DMS79 treated with DMSO at 0.1 percent for 48 hours (cell line): ENCODE measurements at regions not wholly inside any gene's neighbourhood (a gene's known extent, or its start where the extent isn't known, plus 50 kb on each side); places are given as distances from the start of the nearest gene placed in this dataset.

Experiments
- DNase-seq: peaks from one replicate; lab custom pipeline; 2025; lab: John Stamatoyannopoulos, UW

DNA sequence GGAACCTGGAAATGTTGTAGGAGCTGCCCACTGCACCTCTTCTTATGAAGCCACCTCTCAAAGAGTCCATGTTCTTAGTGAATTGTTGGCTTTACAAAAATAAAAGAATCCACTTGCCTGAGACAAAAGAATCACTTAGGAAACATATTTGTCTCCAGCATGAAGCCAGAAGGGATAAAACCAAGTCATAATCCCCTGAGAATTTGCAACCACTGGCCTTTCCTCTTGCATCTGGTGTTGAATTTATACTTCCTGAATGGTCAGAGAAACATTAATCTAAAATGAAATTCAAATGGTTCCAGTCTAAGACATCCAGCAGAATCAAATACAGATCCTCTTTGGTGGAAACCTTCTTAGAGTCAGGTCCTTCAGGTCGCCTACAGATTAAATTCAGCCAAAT is 192.5 kb upstream of the ECI2 start:
- no peak for DNase-seq

DNA sequence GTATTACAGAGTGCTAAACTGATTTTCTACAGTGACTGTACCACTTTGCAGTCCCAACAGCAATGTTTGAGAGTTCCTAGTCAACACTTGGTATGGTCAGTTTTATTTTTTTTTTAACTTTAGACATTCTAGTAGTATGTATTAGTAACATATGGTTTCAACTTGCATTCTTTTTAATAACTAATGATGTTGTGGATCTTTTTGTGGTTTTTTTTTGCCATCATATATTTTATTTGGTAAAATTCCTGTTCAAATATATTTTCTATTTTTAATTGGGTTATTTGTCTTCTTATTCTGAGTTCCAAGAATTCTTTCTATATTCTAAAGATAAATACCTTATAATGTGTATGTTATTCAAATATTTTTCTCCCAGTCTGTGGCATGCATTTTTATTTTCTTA is 189.4 kb upstream of the ECI2 start:
- no peak for DNase-seq

GRCh38 chr6:4323322-4323721 is 187.9 kb upstream of the ECI2 start:
- no peak for DNase-seq

DNA sequence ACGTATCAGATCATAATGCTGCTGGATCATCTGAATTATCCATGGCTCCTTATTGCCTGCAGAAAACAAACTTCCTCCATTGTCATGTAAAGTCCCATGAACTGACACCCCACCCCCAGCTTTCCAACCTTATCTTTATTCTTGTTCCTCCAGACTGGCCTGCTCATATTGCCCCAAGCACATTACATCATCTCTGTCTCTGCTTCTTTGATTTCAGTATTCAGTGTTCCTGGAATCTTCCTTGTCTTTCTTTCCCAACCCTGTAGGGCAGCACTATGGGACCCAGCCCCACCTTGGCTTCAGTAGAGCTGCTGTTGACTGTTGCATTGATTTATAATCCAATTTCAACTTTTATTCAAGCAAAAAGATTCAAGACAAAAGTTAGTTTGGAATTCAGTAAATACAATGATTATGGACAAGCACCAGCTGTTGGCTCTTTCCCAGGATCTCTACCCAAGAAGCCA is 187.5 kb upstream of the ECI2 start:
- DNase-seq = no peak

DNA sequence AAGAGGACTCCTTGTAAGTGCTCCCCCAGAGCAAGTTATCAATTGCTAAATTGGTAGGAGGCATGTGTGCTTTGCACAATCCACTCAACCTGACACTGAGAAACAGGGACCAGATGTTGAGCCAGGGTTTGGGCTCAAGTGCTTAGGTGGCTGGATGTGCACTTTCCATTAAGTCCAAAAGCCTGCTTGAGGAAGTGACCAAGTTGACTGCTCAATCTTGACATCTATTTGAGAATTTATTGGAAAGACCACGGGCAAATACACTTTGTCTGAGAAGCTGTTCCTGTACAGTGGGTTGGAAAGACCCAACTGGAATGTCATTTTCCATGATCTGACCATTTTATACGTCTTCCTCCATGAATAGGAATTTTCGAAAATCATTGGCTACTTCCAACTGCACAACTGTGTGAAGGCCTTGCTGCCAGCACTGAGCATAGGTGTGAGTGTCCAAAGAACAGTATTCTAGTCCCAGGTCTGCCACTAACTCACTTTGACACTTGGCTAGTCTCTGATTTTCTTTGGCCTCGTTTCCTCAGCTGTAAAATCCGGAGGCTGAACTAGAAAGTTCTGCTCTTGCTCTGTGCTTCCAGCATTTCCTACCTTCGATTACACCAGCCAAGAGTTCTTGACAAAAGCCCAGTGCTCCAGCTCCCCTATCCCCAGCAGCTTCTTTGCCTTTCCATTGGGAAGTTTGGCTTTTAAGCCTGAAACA is 186.9 kb upstream of the ECI2 start:
- no peak for DNase-seq

GRCh38 chr6:4320860-4321259 is 185.5 kb upstream of the ECI2 start:
- no peak for DNase-seq

DNA sequence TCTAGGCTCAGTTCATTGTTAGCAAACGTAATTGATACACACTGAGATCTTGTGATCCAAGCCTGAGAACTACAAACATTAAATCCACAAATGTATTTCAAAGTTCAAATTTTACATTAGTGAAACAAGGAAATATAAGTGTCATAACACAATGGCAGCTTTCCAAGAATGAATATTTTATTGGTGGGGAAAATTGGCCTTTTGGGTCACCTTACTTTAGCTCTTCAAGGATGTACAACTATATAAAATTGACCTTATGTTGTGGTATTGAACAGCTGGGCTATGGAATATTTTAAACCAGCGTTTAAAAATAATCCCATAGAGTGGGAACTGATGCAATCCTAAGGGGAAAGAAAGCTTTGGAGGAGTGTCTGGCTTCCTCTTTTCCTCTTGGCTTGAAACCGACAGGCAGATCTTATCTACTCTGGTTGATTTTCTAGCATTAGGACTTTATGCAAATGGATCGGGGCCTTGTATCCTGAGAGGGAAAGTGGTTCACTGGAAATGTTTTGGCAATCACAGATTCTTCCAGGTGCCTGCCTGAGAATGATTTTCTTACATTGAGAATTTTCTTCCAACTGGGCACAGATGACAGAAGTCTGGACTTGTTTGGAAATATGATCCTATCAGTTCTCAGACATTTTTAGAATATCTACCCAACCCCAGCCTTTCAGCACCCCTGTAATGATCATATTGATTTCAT is 184.8 kb upstream of the ECI2 start:
- no peak for DNase-seq

DNA sequence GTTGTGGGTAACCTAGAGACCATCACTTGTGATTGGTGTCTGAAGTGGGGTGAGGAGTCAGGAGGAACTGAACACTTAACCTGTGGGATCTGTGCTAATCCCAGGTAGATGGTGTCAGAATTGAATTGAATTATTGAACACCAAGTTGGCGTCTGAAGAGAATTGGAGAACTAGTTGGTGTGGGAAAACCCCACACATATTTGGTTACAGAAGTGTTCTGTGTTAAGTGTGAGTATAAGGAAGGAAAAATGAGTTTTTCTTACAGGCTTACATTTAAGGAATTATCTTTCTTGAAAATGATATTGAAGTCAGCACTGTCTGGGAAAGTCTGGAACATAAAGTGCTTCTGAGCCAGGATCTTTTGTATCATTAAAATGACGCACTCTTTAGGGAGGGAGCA is 182.9 kb upstream of the ECI2 start:
- DNase-seq = no peak

GRCh38 chr6:4316867-4317400 is 181.6 kb upstream of the ECI2 start:
- DNase-seq = no peak

DNA sequence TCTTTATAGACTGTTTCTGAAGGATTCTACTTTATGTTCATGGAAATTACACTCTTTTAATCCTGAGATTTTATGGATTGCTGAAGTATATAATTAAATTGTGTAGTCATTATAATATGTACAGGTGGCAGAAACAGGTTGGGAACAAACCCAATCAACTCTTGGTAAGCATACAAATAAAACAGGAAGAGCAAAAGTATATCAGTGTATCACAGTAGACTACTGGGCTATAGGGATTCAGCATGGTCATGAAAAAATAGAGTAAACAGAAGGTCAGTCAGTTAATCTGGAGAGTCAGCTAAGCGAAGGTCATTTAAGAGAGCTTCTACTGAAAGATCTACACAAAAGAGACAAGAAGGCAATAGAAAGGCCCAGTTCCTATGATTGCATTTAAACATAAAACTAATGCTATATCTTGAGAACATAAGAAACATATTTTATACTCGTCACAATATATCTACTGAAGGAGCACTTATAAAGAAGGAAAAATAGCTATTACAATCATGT is 178.9 kb upstream of the ECI2 start:
- DNase-seq = no peak

DNA sequence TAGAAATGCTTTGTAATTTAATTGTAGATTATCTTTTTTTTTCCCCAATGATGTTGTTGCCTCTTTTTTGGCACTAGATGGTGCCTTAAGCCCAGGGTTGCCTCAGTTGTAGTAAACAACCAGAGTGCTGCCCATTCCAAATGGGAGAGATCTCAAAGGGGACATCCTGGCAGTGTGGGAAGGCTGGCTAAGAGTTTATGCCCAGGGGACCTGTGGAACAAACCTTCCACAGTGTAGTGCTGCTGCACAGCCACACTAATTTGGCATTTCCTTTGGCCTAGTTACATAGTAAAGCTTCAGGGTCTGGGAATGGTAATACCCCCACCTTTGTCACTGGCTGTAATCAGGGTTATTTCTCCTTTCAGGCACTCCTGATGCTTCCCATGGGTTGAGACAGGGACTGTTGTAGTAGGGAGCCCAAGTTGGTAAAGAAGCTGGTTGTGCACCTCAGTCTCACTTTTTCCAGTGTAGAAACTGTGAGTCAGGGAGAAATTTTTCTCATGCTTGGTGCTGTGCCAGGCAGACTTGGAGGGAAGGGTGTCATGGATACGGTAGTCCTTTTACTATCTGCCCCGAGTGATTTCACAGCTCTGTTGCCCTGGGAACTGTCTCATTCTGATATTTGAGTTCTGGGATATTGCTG is 177.8 kb upstream of the ECI2 start:
- no peak for DNase-seq

- no peak for DNase-seq
Observed at GRCh38 chr6:4311976-4312860, 176.8 kb upstream of the ECI2 start.

GRCh38 chr6:4309540-4309939 is 174.2 kb upstream of the ECI2 start:
- DNase-seq = no peak

GRCh38 chr6:4308364-4308763 is 173.0 kb upstream of the ECI2 start:
- no peak for DNase-seq

DNA sequence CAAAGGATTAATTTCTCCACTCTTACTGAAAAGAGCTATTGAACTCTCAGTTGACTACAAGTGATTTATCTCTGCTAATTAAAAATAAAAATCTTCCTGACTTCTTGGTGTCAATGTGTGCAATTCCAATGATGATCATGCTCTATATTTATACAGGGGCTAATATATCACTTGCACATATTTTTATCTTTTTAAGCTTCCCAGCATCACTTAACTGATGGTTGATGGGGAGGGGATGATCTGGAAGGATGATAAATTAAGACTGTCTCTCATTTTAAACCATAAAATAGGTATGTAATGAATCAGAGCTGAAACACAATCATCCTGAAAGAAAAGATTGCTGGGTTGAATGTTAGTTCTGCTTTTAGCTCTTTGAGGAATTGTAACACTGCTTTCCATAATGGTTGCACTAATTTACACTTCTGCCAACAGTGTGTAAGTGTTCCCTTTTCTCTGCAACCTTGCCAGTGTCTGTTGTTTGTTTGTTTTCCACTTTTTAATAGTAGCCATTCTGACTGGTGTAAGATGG is 169.6 kb upstream of the ECI2 start:
- DNase-seq = no peak

DNA sequence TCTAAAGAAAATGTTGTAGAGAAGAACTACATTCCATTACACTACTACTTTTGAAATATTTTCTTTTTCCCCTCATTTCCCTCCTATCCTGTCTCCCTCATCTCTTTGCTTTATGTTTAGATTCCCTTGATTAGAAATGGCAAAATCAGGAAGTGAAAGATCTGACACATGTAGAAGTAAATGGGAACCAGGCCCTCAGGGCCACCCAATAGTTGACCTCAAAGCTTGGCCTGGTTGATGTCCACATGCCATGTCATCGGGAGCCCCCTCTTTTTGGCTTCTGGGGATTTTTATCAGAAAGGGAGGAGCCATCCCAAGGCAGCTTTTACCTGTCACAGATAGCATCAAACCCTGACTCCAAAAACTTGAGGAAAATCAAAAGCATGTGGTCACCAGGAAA is 168.3 kb upstream of the ECI2 start:
- no peak for DNase-seq

GRCh38 chr6:4302524-4302923 is 167.1 kb upstream of the ECI2 start:
- DNase-seq = no peak

GRCh38 chr6:4301871-4302270 is 166.5 kb upstream of the ECI2 start:
- DNase-seq = no peak

GRCh38 chr6:4300917-4301316 is 165.5 kb upstream of the ECI2 start:
- DNase-seq = no peak

- DNase-seq = no peak
Observed at GRCh38 chr6:4299476-4299875, 164.1 kb upstream of the ECI2 start.

- DNase-seq = no peak
Observed at GRCh38 chr6:4297348-4297747, 162.0 kb upstream of the ECI2 start.

- no peak for DNase-seq
Observed at GRCh38 chr6:4296552-4296951, 161.2 kb upstream of the ECI2 start.
